Psoas muscle (tissue), 7 donors: ENCODE measurements at regions not wholly inside any gene's neighbourhood (a gene's known extent, or its start where the extent isn't known, plus 50 kb on each side); places are given as distances from the start of the nearest gene placed in this dataset.
"Not testable (repeated sequence)": the region's sequence is repeated elsewhere in the genome, so short reads cannot be mapped to it uniquely, and the experiment has no call there.

Experiments
- ATAC-seq, 4 donors: fragments of 200-7000 bp; cut with Tn5 transposase; one replicate each; pipeline ENCODE4 v1.9.1; 2020; ENCODE audit warnings: moderate library complexity in 3 of 4, mild to moderate bottlenecking in 2 of 4
- DNase-seq, 2 donors: peaks; one replicate each; pipeline ENCODE4 v3.0.0-alpha.2; 2020
- H3K27ac ChIP-seq: fragments of 200-600 bp; one replicate; pipeline ENCODE4 v1.8.0; 2022
- H3K27me3 ChIP-seq, 3 donors: fragments of 200-600 bp in 1 of 3; one replicate each; pipeline versions ENCODE4 v1.6.1 to v1.8.0; 2013 to 2022; ENCODE audit warnings: low read length in 2 of 3, mild to moderate bottlenecking in 2 of 3, moderate library complexity in 1 of 3; ENCODE audit not compliant: insufficient read depth in 3 of 3
- H3K36me3 ChIP-seq, 2 donors: fragments of 200-600 bp in 1 of 2; one replicate each; pipeline versions ENCODE4 v1.6.1 to v1.8.0; 2013 to 2022; ENCODE audit warnings: low read depth in 1 of 2, mild to moderate bottlenecking in 1 of 2, moderate library complexity in 1 of 2; ENCODE audit not compliant: insufficient read depth in 1 of 2
- H3K4me1 ChIP-seq: fragments of 200-600 bp; one replicate; pipeline ENCODE4 v1.8.0; 2022
- H3K4me3 ChIP-seq: fragments of 200-600 bp; one replicate; pipeline ENCODE4 v1.8.0; 2022; ENCODE audit warnings: mild to moderate bottlenecking
- H3K9me3 ChIP-seq: fragments of 200-600 bp; one replicate; pipeline ENCODE4 v1.8.0; 2022
- WGBS, 3 donors: extraction: QIAGEN DNeasy Blood & Tissue Kit; methylation state at CpG; one replicate each; pipeline versions ENCODE4 v1.1.6 to v1.1.7; 2013; 5-methylcytosine and 5-hydroxymethylcytosine counted together
- intact Hi-C, 2 donors: fragments of 100-400 bp; cut with DNase I; formaldehyde crosslinking; loops; one replicate each; pipeline versions ENCODE4 v1.11.0 to v1.14.2; 2022
- TF ChIP-seq, protein P1 (sequence below): fragments of 200-600 bp; IDR thresholded peaks from one replicate; pipeline ENCODE4 v1.8.0; 2022; ENCODE audit warnings: antibody characterized with exemption
- donor health status: healthy with polysubstance abuse.
- donor health status: DM: no; HTN: no; CAD: no; lungs with moderate emphysema.
- donor health status: Bipolar disorder and iron deficiency.
- donor health status: healthy.
- donor health status: DM: yes; HTN: yes; CAD: no.
- donor health status: DM: no; HTN: no; CAD: no.
- donor health status: DM: yes; HTN: yes; CAD: no.

DNA sequence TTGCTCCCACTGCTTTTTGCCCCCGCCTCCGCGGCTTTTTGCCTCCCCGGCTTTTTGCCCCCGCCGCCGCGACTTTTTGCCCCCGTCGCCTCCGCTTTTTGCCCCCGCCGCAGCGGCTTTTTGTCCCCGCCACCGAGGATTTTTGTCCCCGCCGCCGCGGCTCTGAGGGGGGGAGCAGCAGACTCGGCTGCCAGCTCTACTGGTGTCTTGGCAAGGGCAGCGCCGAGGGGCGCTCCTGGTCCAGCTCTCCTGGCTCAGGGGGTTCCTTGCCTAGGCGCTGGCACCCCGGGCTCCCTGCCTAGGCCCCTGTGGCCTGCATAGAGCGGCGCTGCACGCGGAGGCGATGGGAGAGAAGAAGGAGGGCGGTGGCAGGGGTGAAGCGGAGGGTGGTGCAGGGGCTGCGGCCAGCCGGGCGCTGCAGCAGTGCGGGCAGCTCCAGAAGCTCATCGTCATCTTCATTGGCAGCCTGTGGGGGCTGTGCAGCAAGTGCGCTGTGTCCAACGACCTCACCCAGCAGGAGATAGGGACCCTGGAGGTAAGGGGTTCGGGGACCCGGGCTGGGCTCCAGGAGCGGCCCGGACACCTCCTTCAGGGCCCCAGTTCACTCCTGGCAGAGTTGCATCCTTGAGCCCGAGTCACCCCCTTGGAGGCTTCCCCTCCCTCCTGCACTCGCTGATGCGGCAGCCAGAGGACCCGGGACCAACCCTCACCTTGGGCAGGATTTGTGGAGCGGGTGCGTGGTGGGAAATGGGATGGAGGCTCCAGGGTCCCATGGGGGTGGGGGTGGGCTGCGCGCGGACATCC is 642.4 kb downstream of the GOLGA6L6 start:
- no peak for DNase-seq
- Histone ChIP-seq H3K9me3 (no peaks in the 10 kb centered on the region), H3K4me3 (no peak overlapping the region), H3K27me3 (no peaks in the 10 kb centered on the region), H3K27ac (no peak overlapping the region), H3K4me1 (no peaks in the 10 kb centered on the region), H3K36me3 (no peaks in the 10 kb centered on the region)
- WGBS, 3 donors: 62 to 68% (median 67%) methylated on average over 40 to 53 of the region's 53 CpGs
- intact Hi-C loops: no loop called here
- TF ChIP-seq, protein P1, sequence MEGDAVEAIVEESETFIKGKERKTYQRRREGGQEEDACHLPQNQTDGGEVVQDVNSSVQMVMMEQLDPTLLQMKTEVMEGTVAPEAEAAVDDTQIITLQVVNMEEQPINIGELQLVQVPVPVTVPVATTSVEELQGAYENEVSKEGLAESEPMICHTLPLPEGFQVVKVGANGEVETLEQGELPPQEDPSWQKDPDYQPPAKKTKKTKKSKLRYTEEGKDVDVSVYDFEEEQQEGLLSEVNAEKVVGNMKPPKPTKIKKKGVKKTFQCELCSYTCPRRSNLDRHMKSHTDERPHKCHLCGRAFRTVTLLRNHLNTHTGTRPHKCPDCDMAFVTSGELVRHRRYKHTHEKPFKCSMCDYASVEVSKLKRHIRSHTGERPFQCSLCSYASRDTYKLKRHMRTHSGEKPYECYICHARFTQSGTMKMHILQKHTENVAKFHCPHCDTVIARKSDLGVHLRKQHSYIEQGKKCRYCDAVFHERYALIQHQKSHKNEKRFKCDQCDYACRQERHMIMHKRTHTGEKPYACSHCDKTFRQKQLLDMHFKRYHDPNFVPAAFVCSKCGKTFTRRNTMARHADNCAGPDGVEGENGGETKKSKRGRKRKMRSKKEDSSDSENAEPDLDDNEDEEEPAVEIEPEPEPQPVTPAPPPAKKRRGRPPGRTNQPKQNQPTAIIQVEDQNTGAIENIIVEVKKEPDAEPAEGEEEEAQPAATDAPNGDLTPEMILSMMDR: no peak
- no peak for ATAC-seq

DNA sequence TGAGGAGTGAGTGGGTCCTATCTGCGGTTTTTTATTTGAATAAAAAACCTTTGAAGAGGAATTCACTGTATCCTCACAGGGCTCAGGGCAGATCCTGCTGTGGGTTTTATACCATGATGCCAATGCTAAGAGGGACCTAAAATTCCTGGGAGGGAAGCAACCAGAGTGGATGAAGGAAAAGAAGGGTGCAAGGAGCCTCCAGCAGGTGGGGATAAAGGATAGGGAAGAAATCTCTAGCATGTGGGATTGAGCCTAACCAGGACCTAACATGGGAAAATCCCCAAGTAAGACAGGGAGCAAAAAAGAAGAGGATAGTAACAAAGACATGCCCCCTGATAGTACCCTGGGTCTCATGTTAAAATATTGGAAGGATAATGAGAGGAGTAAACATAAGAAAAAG is 652.8 kb downstream of the GOLGA6L6 start:
- H3K4me1 ChIP-seq, ATAC-seq, H3K9me3 ChIP-seq, DNase-seq, H3K4me3 ChIP-seq, H3K36me3 ChIP-seq, intact Hi-C loops, H3K27ac ChIP-seq, H3K27me3 ChIP-seq: not testable (repeated sequence)
- WGBS, 3 donors: 20 to 45% methylated on average over 1 of the region's 1 CpG; no CpG with 5 or more reads in 1 of the 3 donors

DNA sequence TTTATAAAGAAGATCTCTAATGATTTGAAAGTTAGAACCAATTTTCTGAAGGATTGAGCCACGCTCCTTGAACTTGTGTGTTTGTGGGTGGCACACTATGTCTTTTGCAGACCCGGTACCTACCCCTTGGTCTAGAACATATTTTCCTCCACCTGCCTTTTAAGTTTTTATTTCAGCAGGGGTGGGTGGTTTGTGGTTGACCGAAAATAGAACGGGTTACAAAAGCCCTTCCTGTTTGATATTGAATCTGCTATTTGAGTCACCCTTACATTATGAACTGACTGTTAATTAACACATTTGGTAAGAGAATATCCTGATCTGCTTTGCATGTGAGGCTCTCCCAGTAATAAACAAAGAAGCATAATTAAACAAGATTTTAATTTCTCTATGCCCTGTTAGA is 697.5 kb downstream of the GOLGA6L6 start:
- H3K4me3 ChIP-seq, ATAC-seq, H3K27ac ChIP-seq, H3K4me1 ChIP-seq, intact Hi-C loops, DNase-seq, H3K27me3 ChIP-seq, H3K36me3 ChIP-seq, H3K9me3 ChIP-seq: not testable (repeated sequence)
- WGBS, 3 donors: 61 to 71% (median 63%) methylated on average over 4 of the region's 4 CpGs
